HG03066 (cell line): ENCODE measurements at regions not wholly inside any gene's neighbourhood (a gene's known extent, or its start where the extent isn't known, plus 50 kb on each side); places are given as distances from the start of the nearest gene placed in this dataset.

Experiments used
- ATAC-seq: cut with Tn5 transposase; IDR thresholded peaks from one replicate; pipeline ENCODE4 v1.9.1; 2021; ENCODE audit warnings: low read depth; ENCODE audit not compliant: unreplicated experiment

- ATAC-seq: no peak
These were observed 131.0 kb downstream of the RBFOX3 start for GRCh38 chr17:79479876-79480275.

- no peak for ATAC-seq
These were observed 132.0 kb downstream of the RBFOX3 start for GRCh38 chr17:79478841-79479240.

- no peak for ATAC-seq
These were observed 132.8 kb downstream of the RBFOX3 start for GRCh38 chr17:79478051-79478461.

GRCh38 chr17:79476074-79476652, 134.7 kb downstream of the RBFOX3 start:
- ATAC-seq: no peak

GRCh38 chr17:79473876-79474440, 136.9 kb downstream of the RBFOX3 start:
- ATAC-seq: no peak

GRCh38 chr17:79473111-79473875, 137.6 kb downstream of the RBFOX3 start:
- no peak for ATAC-seq

- ATAC-seq: no peak
These were observed 140.1 kb downstream of the RBFOX3 start for GRCh38 chr17:79470754-79471153.

GRCh38 chr17:79469646-79470045, 141.2 kb downstream of the RBFOX3 start:
- ATAC-seq: no peak

GRCh38 chr17:79468183-79468944, 142.5 kb downstream of the RBFOX3 start:
- ATAC-seq: no peak

- no peak for ATAC-seq
These were observed 144.1 kb downstream of the RBFOX3 start for GRCh38 chr17:79466562-79467350.

GRCh38 chr17:79465681-79466025, 145.2 kb downstream of the RBFOX3 start:
- ATAC-seq: no peak

- ATAC-seq: no peak
These were observed 145.7 kb downstream of the RBFOX3 start for GRCh38 chr17:79465011-79465680.

- no peak for ATAC-seq
These were observed 146.4 kb downstream of the RBFOX3 start for GRCh38 chr17:79464318-79465010.

GRCh38 chr17:79463421-79464317, 147.2 kb downstream of the RBFOX3 start:
- ATAC-seq: no peak

GRCh38 chr17:79461041-79461440, 149.8 kb downstream of the RBFOX3 start:
- ATAC-seq: no peak

- no peak for ATAC-seq
These were observed 151.0 kb downstream of the RBFOX3 start for GRCh38 chr17:79459846-79460245.

- no peak for ATAC-seq
These were observed 151.7 kb downstream of the RBFOX3 start for GRCh38 chr17:79459003-79459655.

GRCh38 chr17:79458356-79458755, 152.5 kb downstream of the RBFOX3 start:
- ATAC-seq: no peak
